K562 (cell line): ENCODE measurements at regions not wholly inside any gene's neighbourhood (a gene's known extent, or its start where the extent isn't known, plus 50 kb on each side); places are given as distances from the start of the nearest gene placed in this dataset.

Experiments used
- BCL6 ChIP-seq: fragments of 250-450 bp; sonication (Bioruptor Pico); IDR thresholded peaks from 2 replicates; pipeline ENCODE4 v1.4.0; 2020
- CBFA2T2 ChIP-seq: fragments of 450-650 bp; conservative IDR thresholded peaks from 2 replicates; pipeline ENCODE4 v1.6.1; 2017; ENCODE audit warnings: mild to moderate bottlenecking
- CEBPB ChIP-seq: fragments of 450-650 bp; IDR thresholded peaks from 2 replicates; pipeline ENCODE4 v1.6.1; 2016; ENCODE audit warnings: missing genetic modification characterization, missing compliant biosample characterization
- CEBPG ChIP-seq, 3 experiments: fragments of 200-800 bp in 1 of 3; sonication (Bioruptor generic) in 1 of 3; sonication (generic) in 1 of 3; formaldehyde crosslinking in 1 of 3; IDR thresholded peaks in 2 of 3; conservative IDR thresholded peaks in 1 of 3; 2 replicates each; pipeline versions ENCODE4 v1.6.1 to v1.8.0; 2016 to 2022; ENCODE audit warnings: missing compliant biosample characterization in 2 of 3, missing genetic modification characterization in 2 of 3, mild to moderate bottlenecking in 1 of 3, missing genetic modification reagents in 1 of 3
- HDAC3 ChIP-seq: fragments of 450-650 bp; IDR thresholded peaks from 2 replicates; pipeline ENCODE4 v1.6.1; 2018; ENCODE audit warnings: borderline replicate concordance, mild to moderate bottlenecking, moderate library complexity; ENCODE audit not compliant: partially characterized antibody
- HNRNPK ChIP-seq: fragments of 200-400 bp; formaldehyde crosslinking; IDR thresholded peaks from one replicate; pipeline ENCODE4 v1.6.1; 2018; ENCODE audit warnings: mild to moderate bottlenecking, low read depth, low read length; ENCODE audit not compliant: poor library complexity, severe bottlenecking
- KLF6 ChIP-seq: fragments of 250-450 bp; sonication (Bioruptor Pico); IDR thresholded peaks from 2 replicates; pipeline ENCODE4 v1.4.0; 2020; ENCODE audit warnings: mild to moderate bottlenecking, moderate library complexity, borderline replicate concordance
- MYC ChIP-seq, 2 experiments: fragments of 250-450 bp in 1 of 2; sonication (Bioruptor Pico) in 1 of 2; IDR thresholded peaks; 2 replicates each; pipeline versions ENCODE4 v1.5.1 to v1.6.1; 2012 to 2021; ENCODE audit warnings: low read depth in 2 of 2, borderline replicate concordance in 1 of 2, improper control_type of control experiment in 1 of 2, low read length in 1 of 2, mild to moderate bottlenecking in 1 of 2, moderate library complexity in 1 of 2
- NCOR1 ChIP-seq: fragments of 450-650 bp; IDR thresholded peaks from 2 replicates; pipeline ENCODE4 v1.6.1; 2016; ENCODE audit warnings: mild to moderate bottlenecking, moderate library complexity
- NR2C2 ChIP-seq, 2 experiments: fragments of 200-800 bp in 1 of 2; sonication (Bioruptor generic) in 1 of 2; sonication (generic) in 1 of 2; formaldehyde crosslinking in 1 of 2; IDR thresholded peaks; 2 replicates each; pipeline versions ENCODE4 v1.6.1 to v1.8.0; 2016 to 2022; ENCODE audit warnings: mild to moderate bottlenecking in 1 of 2, missing compliant biosample characterization in 1 of 2, missing genetic modification characterization in 1 of 2, missing genetic modification reagents in 1 of 2
- NR3C1 ChIP-seq: sonication (generic); formaldehyde crosslinking; IDR thresholded peaks from 2 replicates; pipeline ENCODE4 v1.8.1; 2022; ENCODE audit warnings: missing genetic modification reagents
- PHTF2 ChIP-seq: fragments of 250-450 bp; sonication (Bioruptor Pico); IDR thresholded peaks from 2 replicates; pipeline ENCODE4 v1.5.0; 2021; ENCODE audit warnings: mild to moderate bottlenecking
- RHOXF2B ChIP-seq: fragments of 250-450 bp; sonication (Bioruptor Pico); conservative IDR thresholded peaks from 2 replicates; pipeline ENCODE4 v1.5.1; 2021
- SMAD1 ChIP-seq: fragments of 150-350 bp; IDR thresholded peaks from 2 replicates; pipeline ENCODE4 v1.6.1; 2014; ENCODE audit warnings: low read length, low read depth; ENCODE audit not compliant: partially characterized antibody
- SRSF7 ChIP-seq: fragments of 200-400 bp; formaldehyde crosslinking; optimal IDR thresholded peaks from 2 replicates; pipeline ENCODE3; 2017; ENCODE audit warnings: mild to moderate bottlenecking, low read depth, low read length
- TAF7 ChIP-seq: fragments of 450-650 bp; IDR thresholded peaks from 2 replicates; pipeline ENCODE4 v1.6.1; 2016; ENCODE audit warnings: missing genetic modification characterization, missing compliant biosample characterization
- TRIM24 ChIP-seq, 2 experiments: fragments of 450-650 bp; IDR thresholded peaks; 2 replicates each; pipeline ENCODE4 v1.6.1; 2016
- XRCC3 ChIP-seq: fragments of 450-650 bp; IDR thresholded peaks from 2 replicates; pipeline ENCODE4 v1.6.1; 2017; ENCODE audit warnings: mild to moderate bottlenecking, moderate library complexity
- ZEB2 ChIP-seq: fragments of 450-650 bp; IDR thresholded peaks from 2 replicates; pipeline ENCODE4 v1.6.1; 2016
- ZNF165 ChIP-seq: fragments of 250-450 bp; sonication (Bioruptor Pico); IDR thresholded peaks from 2 replicates; pipeline ENCODE4 v1.4.0; 2020; ENCODE audit warnings: borderline replicate concordance
- ZNF174 ChIP-seq: fragments of 250-450 bp; sonication (Bioruptor Pico); IDR thresholded peaks from 2 replicates; pipeline ENCODE4 v1.4.0; 2020; ENCODE audit warnings: mild to moderate bottlenecking
- ZNF354B ChIP-seq: fragments of 250-450 bp; sonication (Bioruptor Pico); IDR thresholded peaks from 2 replicates; pipeline ENCODE4 v1.4.0; 2020
- ZNF668 ChIP-seq: fragments of 250-450 bp; sonication (Bioruptor Pico); IDR thresholded peaks from 2 replicates; pipeline ENCODE4 v1.8.0; 2022; ENCODE audit warnings: mild to moderate bottlenecking, inconsistent platforms
- ZNF77 ChIP-seq: fragments of 250-450 bp; sonication (Bioruptor Pico); IDR thresholded peaks from 2 replicates; pipeline ENCODE4 v1.5.0; 2020
- ZNF830 ChIP-seq: fragments of 250-450 bp; sonication (Bioruptor Pico); IDR thresholded peaks from 2 replicates; pipeline ENCODE4 v1.5.0; 2021; ENCODE audit warnings: mild to moderate bottlenecking
- TF ChIP-seq, protein P1 (sequence below): IDR thresholded peaks from 3 replicates; pipeline ENCODE4 v1.6.1; 2011; ENCODE audit warnings: borderline replicate concordance, mild to moderate bottlenecking, moderate library complexity; ENCODE audit not compliant: insufficient read length; ENCODE audit errors: extremely low read depth
- TF ChIP-seq, protein P2 (sequence below): fragments of 200-800 bp; sonication (Bioruptor generic); IDR thresholded peaks from 2 replicates; pipeline ENCODE4 v1.6.1; 2017; ENCODE audit warnings: missing genetic modification characterization, missing compliant biosample characterization

DNA sequence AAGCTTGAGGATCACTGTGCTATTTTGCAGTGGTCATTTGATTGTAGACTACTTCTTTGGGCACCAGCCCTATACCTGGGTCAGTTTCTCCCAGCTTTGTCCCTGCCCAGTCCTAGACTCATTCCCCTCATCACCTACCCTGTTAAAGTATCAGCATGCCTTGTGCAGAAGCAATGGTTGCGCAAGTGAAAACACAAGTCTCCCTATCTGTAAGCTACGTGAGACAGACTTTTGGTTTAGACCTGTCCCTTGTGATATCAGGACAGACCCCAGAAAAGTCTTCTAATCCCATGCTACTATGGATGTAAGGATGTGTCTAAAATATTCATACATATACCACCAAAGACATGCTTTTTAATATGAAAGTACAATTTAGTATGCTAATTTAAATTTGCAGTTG is 88.8 kb upstream of the ATP2B1 start (continued):
- TF ChIP-seq ZNF354B (CRISPR knock-in tag), result no peak
- peak; percentile 81 for TF ChIP-seq CEBPG (CRISPR knock-in tag; IDR thresholded peaks at IDR 0.05)
- peak; percentile 74 to 75; a peak in 3 of 4 replicates for TF ChIP-seq CEBPG (tag; conservative IDR thresholded peaks at IDR 0.05 in 1 of 2, IDR thresholded peaks at IDR 0.05 in 1 of 2)
- TF ChIP-seq XRCC3, result no peak
- peak; percentile 96 for TF ChIP-seq CEBPB (tag)
- no peak for TF ChIP-seq TAF7 (tag)
- TF ChIP-seq SRSF7, result no peak
- TF ChIP-seq NR3C1, result no peak
- TF ChIP-seq, protein P1, sequence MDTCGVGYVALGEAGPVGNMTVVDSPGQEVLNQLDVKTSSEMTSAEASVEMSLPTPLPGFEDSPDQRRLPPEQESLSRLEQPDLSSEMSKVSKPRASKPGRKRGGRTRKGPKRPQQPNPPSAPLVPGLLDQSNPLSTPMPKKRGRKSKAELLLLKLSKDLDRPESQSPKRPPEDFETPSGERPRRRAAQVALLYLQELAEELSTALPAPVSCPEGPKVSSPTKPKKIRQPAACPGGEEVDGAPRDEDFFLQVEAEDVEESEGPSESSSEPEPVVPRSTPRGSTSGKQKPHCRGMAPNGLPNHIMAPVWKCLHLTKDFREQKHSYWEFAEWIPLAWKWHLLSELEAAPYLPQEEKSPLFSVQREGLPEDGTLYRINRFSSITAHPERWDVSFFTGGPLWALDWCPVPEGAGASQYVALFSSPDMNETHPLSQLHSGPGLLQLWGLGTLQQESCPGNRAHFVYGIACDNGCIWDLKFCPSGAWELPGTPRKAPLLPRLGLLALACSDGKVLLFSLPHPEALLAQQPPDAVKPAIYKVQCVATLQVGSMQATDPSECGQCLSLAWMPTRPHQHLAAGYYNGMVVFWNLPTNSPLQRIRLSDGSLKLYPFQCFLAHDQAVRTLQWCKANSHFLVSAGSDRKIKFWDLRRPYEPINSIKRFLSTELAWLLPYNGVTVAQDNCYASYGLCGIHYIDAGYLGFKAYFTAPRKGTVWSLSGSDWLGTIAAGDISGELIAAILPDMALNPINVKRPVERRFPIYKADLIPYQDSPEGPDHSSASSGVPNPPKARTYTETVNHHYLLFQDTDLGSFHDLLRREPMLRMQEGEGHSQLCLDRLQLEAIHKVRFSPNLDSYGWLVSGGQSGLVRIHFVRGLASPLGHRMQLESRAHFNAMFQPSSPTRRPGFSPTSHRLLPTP, result no peak
- no peak for TF ChIP-seq ZNF77 (CRISPR knock-in tag)
- TF ChIP-seq ZNF174 (CRISPR knock-in tag), result no peak
- no peak for TF ChIP-seq KLF6 (CRISPR knock-in tag)
- no peak for TF ChIP-seq PHTF2 (CRISPR knock-in tag)
- TF ChIP-seq HDAC3, result no peak
- peak in 1 of 2 experiments; percentile 30; a peak in 1 of 4 replicates for TF ChIP-seq TRIM24 (IDR thresholded peaks at IDR 0.05)
- TF ChIP-seq ZNF830 (CRISPR knock-in tag), result no peak
- no peak for TF ChIP-seq NR2C2 (CRISPR knock-in tag; IDR thresholded peaks at IDR 0.05)
- no peak for TF ChIP-seq NR2C2 (tag; IDR thresholded peaks at IDR 0.05)
- TF ChIP-seq, protein P2, sequence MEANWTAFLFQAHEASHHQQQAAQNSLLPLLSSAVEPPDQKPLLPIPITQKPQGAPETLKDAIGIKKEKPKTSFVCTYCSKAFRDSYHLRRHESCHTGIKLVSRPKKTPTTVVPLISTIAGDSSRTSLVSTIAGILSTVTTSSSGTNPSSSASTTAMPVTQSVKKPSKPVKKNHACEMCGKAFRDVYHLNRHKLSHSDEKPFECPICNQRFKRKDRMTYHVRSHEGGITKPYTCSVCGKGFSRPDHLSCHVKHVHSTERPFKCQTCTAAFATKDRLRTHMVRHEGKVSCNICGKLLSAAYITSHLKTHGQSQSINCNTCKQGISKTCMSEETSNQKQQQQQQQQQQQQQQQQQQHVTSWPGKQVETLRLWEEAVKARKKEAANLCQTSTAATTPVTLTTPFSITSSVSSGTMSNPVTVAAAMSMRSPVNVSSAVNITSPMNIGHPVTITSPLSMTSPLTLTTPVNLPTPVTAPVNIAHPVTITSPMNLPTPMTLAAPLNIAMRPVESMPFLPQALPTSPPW (CRISPR knock-in tag), result no peak
- no peak for TF ChIP-seq MYC (IDR thresholded peaks at IDR 0.05; ENCODE audit: low read depth, low read length)
- TF ChIP-seq MYC (CRISPR knock-in tag; IDR thresholded peaks at IDR 0.05; ENCODE audit: borderline replicate concordance, low read depth), result no peak
- no peak for TF ChIP-seq RHOXF2B (CRISPR knock-in tag)
- TF ChIP-seq HNRNPK, result no peak
- TF ChIP-seq SMAD1, result no peak
- no peak for TF ChIP-seq ZNF165 (CRISPR knock-in tag)
- TF ChIP-seq ZNF668 (CRISPR knock-in tag), result no peak
- TF ChIP-seq ZEB2, result no peak
- TF ChIP-seq BCL6, result no peak
- peak; percentile 53 for TF ChIP-seq CBFA2T2
- TF ChIP-seq NCOR1, result peak; percentile 29; the same call in 1 of the 2 replicates
